ENCODE measurements at regions not wholly inside any gene's neighbourhood (a gene's known extent, or its start where the extent isn't known, plus 50 kb on each side); places are given as distances from the start of the nearest gene placed in this dataset.

- no peak for TF ChIP-seq EZH2 (IDR thresholded peaks at IDR 0.05)
- no peak for TF ChIP-seq CTCF (IDR thresholded peaks at IDR 0.05)
- TF ChIP-seq EZH2phosphoT487 (IDR thresholded peaks at IDR 0.05) = no peak
- peaks cover 3% of the 10 kb centered on the region for H3K27me3 Mint-ChIP-seq (ENCODE audit: insufficient read depth, low read depth)
- no peaks in the 10 kb centered on the region for H3K36me3 Mint-ChIP-seq
- H3K4me3 ChIP-seq = no peak overlapping the region
- H3K4me3 Mint-ChIP-seq = no peak overlapping the region
- H3K79me2 ChIP-seq (ENCODE audit: low read depth) = no peaks in the 10 kb centered on the region
- no peak overlapping the region for H3K9ac ChIP-seq
- no peaks in the 10 kb centered on the region for H4K20me1 ChIP-seq (ENCODE audit: low read depth)
- H3K9me3 ChIP-seq (ENCODE audit: low read depth) = no peaks in the 10 kb centered on the region
- H3K9me3 Mint-ChIP-seq = peaks cover 5% of the 10 kb centered on the region
- peak overlapping the region; percentile 34 for H3K27ac Mint-ChIP-seq
- no peak overlapping the region for H3K4me2 ChIP-seq
- H3K27me3 ChIP-seq = no peaks in the 10 kb centered on the region
- H2AFZ ChIP-seq (replicated peaks) = no peak overlapping the region
- H3K27ac ChIP-seq = no peak overlapping the region
- peaks cover 6% of the 10 kb centered on the region for H3F3A ChIP-seq (ENCODE audit: low read depth)
- DNase-seq (ENCODE audit: low spot score) = no peak
- H3K36me3 ChIP-seq = no peaks in the 10 kb centered on the region
- peaks cover 65% of the 10 kb centered on the region for H3K4me1 Mint-ChIP-seq
- peaks cover 11% of the 10 kb centered on the region for H3K4me1 ChIP-seq
Observed at GRCh38 chr2:2540406-2540805, 209.3 kb upstream of the MYT1L start.

- peaks cover 6% of the 10 kb centered on the region for H3K27me3 Mint-ChIP-seq (ENCODE audit: insufficient read depth, low read depth)
- Histone ChIP-seq H3K4me2 (no peak overlapping the region), H3K27ac (no peak overlapping the region), H3K9me3 (ENCODE audit: low read depth) (no peaks in the 10 kb centered on the region), H3K9ac (no peak overlapping the region), H3F3A (ENCODE audit: low read depth) (no peaks in the 10 kb centered on the region), H2AFZ (replicated peaks) (no peak overlapping the region), H3K36me3 (no peaks in the 10 kb centered on the region), H3K79me2 (ENCODE audit: low read depth) (no peaks in the 10 kb centered on the region), H3K4me3 (no peak overlapping the region), H3K4me1 (no peaks in the 10 kb centered on the region), H3K27me3 (no peaks in the 10 kb centered on the region), H4K20me1 (ENCODE audit: low read depth) (no peaks in the 10 kb centered on the region)
- no peak for DNase-seq (ENCODE audit: low spot score)
- TF ChIP-seq CTCF (IDR thresholded peaks at IDR 0.05) (no peak), EZH2 (IDR thresholded peaks at IDR 0.05) (no peak), EZH2phosphoT487 (IDR thresholded peaks at IDR 0.05) (no peak)
- H3K36me3 Mint-ChIP-seq = no peaks in the 10 kb centered on the region
- H3K27ac Mint-ChIP-seq = no peak overlapping the region
- H3K4me1 Mint-ChIP-seq = peaks cover 37% of the 10 kb centered on the region
- H3K9me3 Mint-ChIP-seq = peaks cover 5% of the 10 kb centered on the region
- H3K4me3 Mint-ChIP-seq = no peak overlapping the region
Observed at GRCh38 chr2:2536416-2537056, 205.5 kb upstream of the MYT1L start.

- peak; percentile 13 for DNase-seq (ENCODE audit: low spot score)
- Mint-ChIP-seq H3K36me3 (no peaks in the 10 kb centered on the region), H3K4me3 (no peak overlapping the region), H3K27ac (no peak overlapping the region), H3K4me1 (peaks cover 2% of the 10 kb centered on the region), H3K9me3 (no peaks in the 10 kb centered on the region), H3K27me3 (ENCODE audit: insufficient read depth, low read depth) (peaks cover 5% of the 10 kb centered on the region)
- Histone ChIP-seq H3F3A (ENCODE audit: low read depth) (no peaks in the 10 kb centered on the region), H3K9me3 (ENCODE audit: low read depth) (no peaks in the 10 kb centered on the region), H3K27ac (no peak overlapping the region), H3K79me2 (ENCODE audit: low read depth) (no peaks in the 10 kb centered on the region), H3K27me3 (no peaks in the 10 kb centered on the region), H3K4me3 (no peak overlapping the region), H4K20me1 (ENCODE audit: low read depth) (no peaks in the 10 kb centered on the region), H3K9ac (no peak overlapping the region), H3K4me1 (no peaks in the 10 kb centered on the region), H3K36me3 (no peaks in the 10 kb centered on the region), H3K4me2 (no peak overlapping the region), H2AFZ (replicated peaks) (no peak overlapping the region)
- TF ChIP-seq EZH2 (IDR thresholded peaks at IDR 0.05) (no peak), EZH2phosphoT487 (IDR thresholded peaks at IDR 0.05) (no peak), CTCF (IDR thresholded peaks at IDR 0.05) (no peak)
Observed at GRCh38 chr2:2530334-2530733, 199.3 kb upstream of the MYT1L start.
